ENCODE measurements at regions not wholly inside any gene's neighbourhood (a gene's known extent, or its start where the extent isn't known, plus 50 kb on each side); places are given as distances from the start of the nearest gene placed in this dataset.
"Not testable (repeated sequence)": the region's sequence is repeated elsewhere in the genome, so short reads cannot be mapped to it uniquely, and the experiment has no call there.

DNA sequence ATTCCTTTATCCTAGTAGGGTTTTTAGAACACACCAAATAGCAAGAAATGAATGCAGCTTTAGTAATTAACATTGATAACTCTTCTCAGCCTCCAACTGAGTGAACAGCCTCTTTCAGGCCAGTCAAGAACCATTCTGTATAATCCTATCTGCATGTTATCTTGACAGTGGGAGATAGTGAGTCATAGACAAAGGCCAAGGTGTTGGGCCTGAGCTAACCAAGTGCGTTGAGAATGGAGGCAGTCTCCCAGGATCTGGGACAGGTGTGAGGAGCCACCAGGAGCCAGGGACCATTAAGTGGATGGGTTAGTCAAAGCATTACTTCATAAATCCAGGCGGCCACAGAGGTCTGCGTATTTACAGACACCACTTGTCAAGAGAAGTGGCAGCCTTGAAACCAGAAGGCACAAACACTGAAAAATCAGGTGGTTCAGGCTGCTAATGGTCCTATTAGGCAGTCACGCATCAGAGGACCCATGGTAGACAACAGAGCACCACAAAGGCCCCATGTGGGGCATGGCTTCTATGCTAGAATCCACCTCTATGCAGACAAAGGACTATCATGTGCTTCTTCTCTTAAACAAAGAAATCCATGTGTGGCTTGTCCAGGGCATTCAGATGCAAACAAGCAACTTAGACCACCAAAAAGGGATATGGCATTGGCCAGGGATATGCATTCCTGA lies 409.7 kb upstream of the PIK3R1 start:
- no peaks in the 10 kb centered on the region for H3K9me3 Mint-ChIP-seq (ENCODE audit: low read depth, unreplicated experiment)
- no peak overlapping the region for H3K4me3 Mint-ChIP-seq (ENCODE audit: low read depth, unreplicated experiment)
- CTCF ChIA-PET: no interaction called here
- H3K36me3 Mint-ChIP-seq (ENCODE audit: insufficient read depth, unreplicated experiment): peaks cover 4% of the 10 kb centered on the region
- H3K27me3 Mint-ChIP-seq (ENCODE audit: unreplicated experiment): no peaks in the 10 kb centered on the region
- DNase-seq: no peak
- no peak overlapping the region for H3K27ac Mint-ChIP-seq (ENCODE audit: unreplicated experiment)
- H3K4me1 Mint-ChIP-seq (ENCODE audit: low read depth, unreplicated experiment): peaks cover 37% of the 10 kb centered on the region
- TF ChIP-seq, protein P1, sequence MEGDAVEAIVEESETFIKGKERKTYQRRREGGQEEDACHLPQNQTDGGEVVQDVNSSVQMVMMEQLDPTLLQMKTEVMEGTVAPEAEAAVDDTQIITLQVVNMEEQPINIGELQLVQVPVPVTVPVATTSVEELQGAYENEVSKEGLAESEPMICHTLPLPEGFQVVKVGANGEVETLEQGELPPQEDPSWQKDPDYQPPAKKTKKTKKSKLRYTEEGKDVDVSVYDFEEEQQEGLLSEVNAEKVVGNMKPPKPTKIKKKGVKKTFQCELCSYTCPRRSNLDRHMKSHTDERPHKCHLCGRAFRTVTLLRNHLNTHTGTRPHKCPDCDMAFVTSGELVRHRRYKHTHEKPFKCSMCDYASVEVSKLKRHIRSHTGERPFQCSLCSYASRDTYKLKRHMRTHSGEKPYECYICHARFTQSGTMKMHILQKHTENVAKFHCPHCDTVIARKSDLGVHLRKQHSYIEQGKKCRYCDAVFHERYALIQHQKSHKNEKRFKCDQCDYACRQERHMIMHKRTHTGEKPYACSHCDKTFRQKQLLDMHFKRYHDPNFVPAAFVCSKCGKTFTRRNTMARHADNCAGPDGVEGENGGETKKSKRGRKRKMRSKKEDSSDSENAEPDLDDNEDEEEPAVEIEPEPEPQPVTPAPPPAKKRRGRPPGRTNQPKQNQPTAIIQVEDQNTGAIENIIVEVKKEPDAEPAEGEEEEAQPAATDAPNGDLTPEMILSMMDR (IDR thresholded peaks at IDR 0.05; ENCODE audit: unreplicated experiment): no peak
- no TSS peak for BruUV-seq (replicated peaks)
- intact Hi-C loops (cut with micrococcal nuclease; ENCODE audit: unreplicated experiment): loop anchor here (5.0 kb wide), 1 partner anchor 34 kb away; no protein-coding TSS in a partner anchor

DNA sequence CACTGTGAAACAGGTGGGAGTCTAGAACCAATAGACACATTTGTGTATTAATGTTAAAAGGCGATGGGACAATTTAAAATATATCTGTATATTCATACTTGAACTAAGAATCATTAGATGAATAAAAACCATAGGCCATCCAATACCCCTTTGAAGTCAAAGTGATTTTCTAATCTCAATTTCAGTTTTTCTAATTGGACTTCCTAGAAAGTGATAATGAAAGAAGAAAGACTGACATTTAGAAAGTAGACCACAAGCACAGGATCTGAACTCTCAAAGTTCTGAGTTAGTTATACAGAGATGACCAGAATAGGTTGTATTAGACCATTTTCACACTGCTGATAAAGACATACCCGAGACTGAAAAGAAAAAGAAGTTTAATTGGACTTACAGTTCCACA lies 412.8 kb upstream of the PIK3R1 start:
- no peaks in the 10 kb centered on the region for H3K27me3 Mint-ChIP-seq (ENCODE audit: unreplicated experiment)
- H3K9me3 Mint-ChIP-seq (ENCODE audit: low read depth, unreplicated experiment): peaks cover 2% of the 10 kb centered on the region
- intact Hi-C loops (cut with micrococcal nuclease; ENCODE audit: unreplicated experiment): no loop called here
- no TSS peak for BruUV-seq (replicated peaks)
- no peak overlapping the region for H3K4me3 Mint-ChIP-seq (ENCODE audit: low read depth, unreplicated experiment)
- H3K27ac Mint-ChIP-seq (ENCODE audit: unreplicated experiment): no peak overlapping the region
- peaks cover 14% of the 10 kb centered on the region for H3K4me1 Mint-ChIP-seq (ENCODE audit: low read depth, unreplicated experiment)
- TF ChIP-seq, protein P1 (IDR thresholded peaks at IDR 0.05; ENCODE audit: unreplicated experiment): no peak
- no peaks in the 10 kb centered on the region for H3K36me3 Mint-ChIP-seq (ENCODE audit: insufficient read depth, unreplicated experiment)
- no peak for DNase-seq
- CTCF ChIA-PET: no interaction called here

DNA sequence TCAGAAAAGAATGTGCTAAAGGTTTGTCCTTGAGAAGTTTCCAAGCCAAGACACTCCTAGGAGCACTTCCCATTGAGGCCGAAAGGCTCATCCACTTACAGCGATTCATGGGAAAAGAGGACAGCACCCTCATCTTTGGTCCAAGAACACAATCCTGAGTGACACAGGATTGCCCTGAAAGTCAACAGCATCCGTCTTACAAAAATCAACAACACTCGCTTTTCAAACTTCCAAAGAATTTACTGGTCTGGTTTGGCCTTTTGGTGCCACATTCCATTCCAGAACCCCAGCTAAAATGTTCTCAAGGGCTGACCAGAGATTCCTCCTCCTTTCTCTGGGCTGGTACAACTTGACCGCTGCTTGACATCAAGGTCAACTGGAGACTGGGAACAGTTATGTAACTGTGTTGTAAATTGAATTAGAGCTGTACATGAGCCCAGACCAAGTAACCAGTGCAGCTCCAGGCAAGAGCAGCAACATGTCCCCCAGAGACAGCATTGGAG lies 415.8 kb upstream of the PIK3R1 start:
- TF ChIP-seq, protein P1 (IDR thresholded peaks at IDR 0.05; ENCODE audit: unreplicated experiment): no peak
- Mint-ChIP-seq H3K36me3 (ENCODE audit: insufficient read depth, unreplicated experiment) (no peaks in the 10 kb centered on the region), H3K9me3 (ENCODE audit: low read depth, unreplicated experiment) (peaks cover 2% of the 10 kb centered on the region), H3K4me3 (ENCODE audit: low read depth, unreplicated experiment) (no peak overlapping the region), H3K27ac (ENCODE audit: unreplicated experiment) (no peak overlapping the region), H3K4me1 (ENCODE audit: low read depth, unreplicated experiment) (no peaks in the 10 kb centered on the region), H3K27me3 (ENCODE audit: unreplicated experiment) (no peaks in the 10 kb centered on the region)
- intact Hi-C loops (cut with micrococcal nuclease; ENCODE audit: unreplicated experiment): no loop called here
- CTCF ChIA-PET: no interaction called here
- no peak for DNase-seq
- no TSS peak for BruUV-seq (replicated peaks)

DNA sequence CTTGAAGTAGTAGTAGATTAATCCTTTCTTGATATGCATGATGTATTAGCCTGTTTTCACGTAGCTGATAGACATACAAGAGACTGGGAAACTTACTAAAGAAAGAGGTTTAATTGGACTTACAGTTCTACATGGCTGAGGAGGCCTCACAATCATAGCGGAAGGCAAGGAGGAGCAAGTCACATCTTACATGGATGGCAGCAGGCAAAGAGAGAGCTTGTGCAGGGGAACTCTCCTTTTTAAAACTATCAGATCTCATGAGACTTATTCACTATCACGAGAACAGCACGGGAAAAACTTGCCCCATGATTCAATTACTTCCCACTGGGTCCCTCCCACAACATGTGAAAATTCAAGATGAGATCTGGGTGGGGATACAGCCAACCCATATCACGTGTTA lies 417.1 kb upstream of the PIK3R1 start:
- intact Hi-C loops (cut with micrococcal nuclease; ENCODE audit: unreplicated experiment); H3K27me3 Mint-ChIP-seq (ENCODE audit: unreplicated experiment); H3K4me1 Mint-ChIP-seq (ENCODE audit: low read depth, unreplicated experiment); CTCF ChIA-PET; H3K27ac Mint-ChIP-seq (ENCODE audit: unreplicated experiment); DNase-seq; H3K4me3 Mint-ChIP-seq (ENCODE audit: low read depth, unreplicated experiment); H3K36me3 Mint-ChIP-seq (ENCODE audit: insufficient read depth, unreplicated experiment); H3K9me3 Mint-ChIP-seq (ENCODE audit: low read depth, unreplicated experiment); BruUV-seq (replicated peaks): not testable (repeated sequence)

DNA sequence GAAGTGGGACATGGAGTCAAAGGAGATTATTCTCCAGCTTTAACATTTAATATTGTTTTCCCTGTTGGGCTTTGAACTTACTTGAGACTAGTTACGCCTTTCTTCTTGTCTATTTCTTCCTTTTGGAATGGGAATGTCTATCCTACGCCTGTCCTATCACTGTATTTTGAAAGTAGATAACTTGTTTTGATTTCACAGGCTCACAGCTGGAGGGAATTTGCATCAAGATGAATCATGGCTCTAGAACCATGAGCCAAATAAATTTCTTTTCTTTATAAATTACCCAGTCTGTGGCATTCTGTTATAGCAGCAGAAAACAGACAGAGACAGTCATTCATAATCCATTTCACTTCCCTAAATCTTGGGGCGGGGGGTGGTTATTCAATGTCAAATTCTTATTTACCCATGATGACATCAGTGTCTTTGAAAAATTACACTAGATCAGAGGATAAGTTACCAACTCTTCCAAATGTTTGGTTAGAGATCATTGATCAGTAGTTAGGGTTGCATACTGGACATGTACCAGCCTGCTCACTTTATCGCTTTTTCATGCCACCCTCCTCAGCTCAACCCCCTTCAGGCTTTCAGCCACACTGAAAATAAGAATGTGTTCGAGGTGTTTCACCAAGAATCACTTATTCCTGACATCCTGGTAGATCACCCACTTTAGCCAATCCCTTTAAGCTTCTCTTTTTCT lies 419.6 kb upstream of the PIK3R1 start:
- no peaks in the 10 kb centered on the region for H3K4me1 Mint-ChIP-seq (ENCODE audit: low read depth, unreplicated experiment)
- H3K36me3 Mint-ChIP-seq (ENCODE audit: insufficient read depth, unreplicated experiment): no peaks in the 10 kb centered on the region
- no peak overlapping the region for H3K27ac Mint-ChIP-seq (ENCODE audit: unreplicated experiment)
- no TSS peak for BruUV-seq (replicated peaks)
- TF ChIP-seq, protein P1 (IDR thresholded peaks at IDR 0.05; ENCODE audit: unreplicated experiment): no peak
- CTCF ChIA-PET: no interaction called here
- no peaks in the 10 kb centered on the region for H3K27me3 Mint-ChIP-seq (ENCODE audit: unreplicated experiment)
- no peak for DNase-seq
- H3K4me3 Mint-ChIP-seq (ENCODE audit: low read depth, unreplicated experiment): no peak overlapping the region
- intact Hi-C loops (cut with micrococcal nuclease; ENCODE audit: unreplicated experiment): no loop called here
- H3K9me3 Mint-ChIP-seq (ENCODE audit: low read depth, unreplicated experiment): peaks cover 5% of the 10 kb centered on the region
